K562 (cell line): ENCODE measurements at regions not wholly inside any gene's neighbourhood (a gene's known extent, or its start where the extent isn't known, plus 50 kb on each side); places are given as distances from the start of the nearest gene placed in this dataset.

ENCODE experiments used
- ATAC-seq: fragments of 200-7000 bp; cut with Tn5 transposase; 3 replicates; pipeline ENCODE4 v1.9.1; 2020; ENCODE audit warnings: moderate library complexity
- BruUV-seq: library from RNA; stranded (reverse); fragments of 400-500 nt; replicated peaks from 2 replicates; lab custom pipeline; 2021; lab: Mats Ljungman, UMichigan
- CTCF ChIA-PET: fragments of 300-600 bp; formaldehyde crosslinking; extraction: SDS; loops from one replicate; lab custom pipeline; 2021; ENCODE audit warnings: low intra/inter-chr PET ratio; lab: Yijun Ruan, JAX
- POLR2A ChIA-PET: fragments of 300-600, 350-650 bp; sonication (Branson Sonifier 250); formaldehyde crosslinking; extraction: SDS; loops from one replicate; lab custom pipeline; 2021; ENCODE audit warnings: antibody characterized with exemption, inconsistent platforms; lab: Yijun Ruan, JAX
- DNase-seq, 4 experiments: peaks; one replicate each; pipeline versions ENCODE4 v3.0.0 to v3.0.0-alpha.2; 2011 to 2018; ENCODE audit warnings: low spot score in 3 of 4, mixed read lengths in 3 of 4; ENCODE audit errors: extremely low read depth in 1 of 4
- FAIRE-seq: peaks from 2 replicates; lab custom pipeline; 2011; peaks lifted over from hg19 to GRCh38; lab: Jason Lieb, UNC
- H2AFZ ChIP-seq: 2 replicates; pipeline ENCODE4 v1.6.0; 2011; ENCODE audit warnings: low read depth, low read length, control low read depth, inconsistent platforms
- H3K27ac ChIP-seq: fragments of 200-600 bp; 3 replicates; pipeline ENCODE4 v1.8.0; 2011; ENCODE audit warnings: low read depth, mild to moderate bottlenecking, control low read depth, inconsistent platforms, low read length, moderate library complexity, mixed read lengths; ENCODE audit errors: extremely low read depth
- H3K27me3 ChIP-seq, 2 experiments: fragments of 300-600 bp in 1 of 2; 2 replicates in 1 of 2; 3 replicates in 1 of 2; pipeline versions ENCODE4 v1.6.0 to v1.8.0; 2011; ENCODE audit warnings: inconsistent platforms in 2 of 2, low read length in 2 of 2, mild to moderate bottlenecking in 1 of 2, mixed read lengths in 1 of 2, moderate library complexity in 1 of 2; ENCODE audit not compliant: control insufficient read depth in 2 of 2, insufficient read depth in 2 of 2
- H3K36me3 ChIP-seq: fragments of 300-600 bp; 3 replicates; pipeline ENCODE4 v1.8.0; 2011; ENCODE audit warnings: mild to moderate bottlenecking, low read length, inconsistent platforms; ENCODE audit not compliant: control insufficient read depth, insufficient read depth
- H3K4me1 ChIP-seq, 2 experiments: fragments of 200-600 bp in 1 of 2; replicated peaks in 1 of 2; 2 replicates in 1 of 2; 3 replicates in 1 of 2; pipeline versions ENCODE4 v1.5.1 to v1.8.0; 2011; ENCODE audit warnings: inconsistent platforms in 2 of 2, low read length in 2 of 2, mild to moderate bottlenecking in 1 of 2, mixed read lengths in 1 of 2, moderate library complexity in 1 of 2; ENCODE audit not compliant: control insufficient read depth in 2 of 2, insufficient read depth in 2 of 2
- H3K4me2 ChIP-seq: 2 replicates; pipeline ENCODE4 v1.6.1; 2011; ENCODE audit warnings: low read length, control low read depth, inconsistent platforms, mixed read lengths; ENCODE audit not compliant: insufficient read depth
- H3K4me3 ChIP-seq: fragments of 200-600 bp; sonication (generic), shearing (Covaris generic); 2 replicates; pipeline ENCODE4 v1.5.1; 2016; ENCODE audit warnings: control low read depth, inconsistent platforms
- H3K79me2 ChIP-seq: fragments of 200-600 bp; 3 replicates; pipeline ENCODE4 v1.8.0; 2011; ENCODE audit warnings: low read length, inconsistent platforms; ENCODE audit not compliant: control insufficient read depth, insufficient read depth
- H3K9ac ChIP-seq, 2 experiments: 2 replicates each; pipeline versions ENCODE4 v1.6.0 to v1.6.1; 2011; ENCODE audit warnings: low read depth in 2 of 2, low read length in 2 of 2, control low read depth in 1 of 2, inconsistent platforms in 1 of 2, mild to moderate bottlenecking in 1 of 2, mixed read lengths in 1 of 2; ENCODE audit not compliant: insufficient read depth in 1 of 2
- H3K9me1 ChIP-seq: one replicate; pipeline ENCODE4 v1.6.0; 2011; ENCODE audit warnings: inconsistent platforms, mild to moderate bottlenecking, low read length, moderate library complexity; ENCODE audit not compliant: control insufficient read depth, insufficient read depth
- H3K9me3 ChIP-seq: replicated peaks from 2 replicates; pipeline ENCODE4 v1.5.1; 2011; ENCODE audit warnings: low read depth, low read length, inconsistent platforms; ENCODE audit not compliant: control insufficient read depth, insufficient read depth
- H4K20me1 ChIP-seq: replicated peaks from 2 replicates; pipeline ENCODE4 v1.6.1; 2011; ENCODE audit warnings: low read length, inconsistent platforms, mixed read lengths; ENCODE audit not compliant: control insufficient read depth, insufficient read depth
- ASH1L ChIP-seq: fragments of 450-650 bp; IDR thresholded peaks from 2 replicates; pipeline ENCODE4 v1.6.1; 2018; ENCODE audit warnings: borderline replicate concordance, mild to moderate bottlenecking, low read depth; ENCODE audit not compliant: partially characterized antibody
- BRCA1 ChIP-seq, 2 experiments: fragments of 450-650 bp in 1 of 2; sonication (generic) in 1 of 2; formaldehyde crosslinking in 1 of 2; IDR thresholded peaks; 2 replicates each; pipeline versions ENCODE4 v1.5.0 to v1.6.1; 2017 to 2020; ENCODE audit warnings: mild to moderate bottlenecking in 1 of 2, missing genetic modification reagents in 1 of 2
- GTF2F1 ChIP-seq: IDR thresholded peaks from 2 replicates; pipeline ENCODE4 v1.6.1; 2011; ENCODE audit warnings: low read depth, low read length, improper control_type of control experiment
- MCM3 ChIP-seq: fragments of 450-650 bp; IDR thresholded peaks from 2 replicates; pipeline ENCODE4 v1.6.1; 2016
- NFYB ChIP-seq: IDR thresholded peaks from 2 replicates; pipeline ENCODE4 v1.6.1; 2011; ENCODE audit warnings: mild to moderate bottlenecking, moderate library complexity; ENCODE audit not compliant: insufficient read length; ENCODE audit errors: extremely low read depth
- PCBP1 ChIP-seq: fragments of 200-400 bp; formaldehyde crosslinking; IDR thresholded peaks from 2 replicates; pipeline ENCODE4 v1.6.1; 2018; ENCODE audit warnings: mild to moderate bottlenecking, low read depth, low read length; ENCODE audit not compliant: poor library complexity, severe bottlenecking
- SMAD2 ChIP-seq: fragments of 150-350 bp; IDR thresholded peaks from 2 replicates; pipeline ENCODE4 v1.6.1; 2014; ENCODE audit warnings: low read depth, mild to moderate bottlenecking, low read length
- STAT5B ChIP-seq: fragments of 250-450 bp; sonication (Bioruptor Pico); IDR thresholded peaks from 2 replicates; pipeline ENCODE4 v1.8.0; 2021; ENCODE audit warnings: mild to moderate bottlenecking, inconsistent platforms
- ZBTB26 ChIP-seq: fragments of 450-650 bp; formaldehyde crosslinking; IDR thresholded peaks from 2 replicates; pipeline ENCODE4 v1.4.0; 2022; ENCODE audit warnings: missing genetic modification characterization
- ZC3H4 ChIP-seq: sonication (generic); formaldehyde crosslinking; IDR thresholded peaks from 2 replicates; pipeline ENCODE4 v1.9.0; 2021; ENCODE audit warnings: missing genetic modification reagents, borderline replicate concordance
- ZNF277 ChIP-seq: fragments of 250-450 bp; sonication (Bioruptor Pico); IDR thresholded peaks from 2 replicates; pipeline ENCODE4 v1.8.0; 2022; ENCODE audit warnings: inconsistent platforms, mild to moderate bottlenecking, moderate library complexity, borderline replicate concordance
- ZNF347 ChIP-seq: fragments of 450-650 bp; formaldehyde crosslinking; IDR thresholded peaks from 2 replicates; pipeline ENCODE4 v1.4.0; 2020; ENCODE audit warnings: low read depth, mild to moderate bottlenecking, moderate library complexity
- ZNF444 ChIP-seq: fragments of 250-450 bp; sonication (Bioruptor Pico); IDR thresholded peaks from 2 replicates; pipeline ENCODE4 v1.4.0; 2020; ENCODE audit warnings: mild to moderate bottlenecking, moderate library complexity
- ZNF655 ChIP-seq: fragments of 250-450 bp; sonication (Bioruptor Pico); IDR thresholded peaks from 2 replicates; pipeline ENCODE4 v1.5.0; 2021
- ZNF668 ChIP-seq: fragments of 250-450 bp; sonication (Bioruptor Pico); IDR thresholded peaks from 2 replicates; pipeline ENCODE4 v1.8.0; 2022; ENCODE audit warnings: mild to moderate bottlenecking, inconsistent platforms
- ZNF695 ChIP-seq: fragments of 450-650 bp; formaldehyde crosslinking; IDR thresholded peaks from 2 replicates; pipeline ENCODE4 v1.4.0; 2020; ENCODE audit warnings: mild to moderate bottlenecking, moderate library complexity
- ZNF830 ChIP-seq: fragments of 250-450 bp; sonication (Bioruptor Pico); IDR thresholded peaks from 2 replicates; pipeline ENCODE4 v1.5.0; 2021; ENCODE audit warnings: mild to moderate bottlenecking
- WGBS: fragments of 100-300 bp; shearing (Covaris generic); methylation state at CpG from one replicate; pipeline ENCODE4 v1.1.6; 2016; ENCODE audit warnings: low coverage, mixed read lengths; ENCODE audit not compliant: insufficient coverage; ENCODE audit errors: missing lambda C conversion rate; 5-methylcytosine and 5-hydroxymethylcytosine counted together
- in situ Hi-C: fragments of 300-500 bp; cut with MboI; formaldehyde crosslinking; loops from 4 replicates; pipeline ENCODE4 v1.15.0; 2018; ENCODE audit warnings: inconsistent platforms, mixed read lengths
- intact Hi-C: fragments of 100-400 bp; cut with micrococcal nuclease; formaldehyde crosslinking; loops from 2 replicates; pipeline ENCODE4 v1.14.2; 2022

- TF ChIP-seq ZBTB26 (no peak), ZNF347 (no peak), ZNF830 (no peak), ZNF277 (CRISPR knock-in tag) (no peak)
- TF ChIP-seq, all 486 proteins: peak for 0
Observed at GRCh38 chr13:64457976-64458375, 2772.2 kb downstream of the PCDH9 start (continued).

- no peak overlapping the region for H3K4me2 ChIP-seq
- no peak for ATAC-seq
- TF ChIP-seq ZNF668 (CRISPR knock-in tag) = no peak
- TF ChIP-seq ASH1L = no peak
- TF ChIP-seq ZNF695 (CRISPR knock-in tag) = no peak
- TF ChIP-seq GTF2F1 = no peak
- TF ChIP-seq SMAD2 = no peak
- TF ChIP-seq ZNF444 = no peak
- TF ChIP-seq STAT5B (CRISPR knock-in tag) = no peak
- TF ChIP-seq BRCA1 (IDR thresholded peaks at IDR 0.05) = no peak
- TF ChIP-seq BRCA1 (CRISPR knock-in tag; IDR thresholded peaks at IDR 0.05) = no peak
- no peak for TF ChIP-seq ZNF655 (CRISPR knock-in tag)
- TF ChIP-seq NFYB = no peak
- no peak for TF ChIP-seq PCBP1
- TF ChIP-seq MCM3 = no peak
- no peak for TF ChIP-seq ZC3H4 (CRISPR knock-in tag)
- TF ChIP-seq, all 486 proteins: peak for 0
- DNase-seq (no peak), FAIRE-seq (no peak)
- in situ Hi-C loops (no loop called here), intact Hi-C loops (no loop called here)
- Histone ChIP-seq H3K79me2 (no peaks in the 10 kb centered on the region), H3K4me1 (no peaks in the 10 kb centered on the region), H3K36me3 (no peaks in the 10 kb centered on the region), H3K4me3 (no peak overlapping the region), H3K27me3 (no peaks in the 10 kb centered on the region), H3K9ac (no peak overlapping the region), H3K9me1 (no peaks in the 10 kb centered on the region), H4K20me1 (no peaks in the 10 kb centered on the region), H3K9me3 (no peaks in the 10 kb centered on the region), H2AFZ (no peak overlapping the region), H3K27ac (no peak overlapping the region)
- POLR2A ChIA-PET = no interaction called here
- CTCF ChIA-PET = no interaction called here
- 0% methylated on average over 2 of the region's 2 CpGs for WGBS
- BruUV-seq = no TSS peak
Observed at GRCh38 chr13:64455124-64455523, 2775.0 kb downstream of the PCDH9 start.
